Activated T-cell treated with anti-CD3 and anti-CD28 coated beads for 1 hour (primary cell): ENCODE measurements at regions not wholly inside any gene's neighbourhood (a gene's known extent, or its start where the extent isn't known, plus 50 kb on each side); places are given as distances from the start of the nearest gene placed in this dataset.
"Not testable (repeated sequence)": the region's sequence is repeated elsewhere in the genome, so short reads cannot be mapped to it uniquely, and the experiment has no call there.

Experiments used
- DNase-seq: peaks from one replicate; pipeline ENCODE4 v3.0.0-alpha.2; 2020; ENCODE audit warnings: low read depth

- no peak for DNase-seq
These were observed 738.4 kb downstream of the PCDH17 start for GRCh38 chr13:58369936-58370335.

DNA sequence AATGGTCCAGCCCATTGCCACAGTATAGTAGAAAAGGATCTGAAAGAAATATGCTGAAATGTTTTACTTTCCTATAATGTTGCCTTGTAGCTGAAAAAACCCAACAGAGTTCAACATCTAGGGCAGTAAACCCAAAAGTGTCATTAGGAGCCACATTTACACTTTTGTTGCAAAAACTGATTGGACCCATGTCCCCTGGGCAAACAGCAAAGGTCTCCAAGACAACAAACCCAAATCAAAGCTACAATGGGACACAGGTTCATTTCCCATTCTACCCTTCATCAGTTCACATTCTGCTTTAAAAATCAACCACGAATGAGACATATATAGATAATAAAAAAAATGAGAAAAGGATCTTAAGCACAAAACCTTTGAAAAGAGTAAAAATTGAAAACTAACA is 744.8 kb downstream of the PCDH17 start:
- DNase-seq = no peak

- DNase-seq = no peak
These were observed 745.2 kb downstream of the PCDH17 start for GRCh38 chr13:58376775-58377174.

- DNase-seq = no peak
These were observed 747.7 kb downstream of the PCDH17 start for GRCh38 chr13:58379221-58379620.

- not testable (repeated sequence) for DNase-seq
These were observed 753.8 kb downstream of the PCDH17 start for GRCh38 chr13:58385336-58385735.

- DNase-seq = no peak
These were observed 766.2 kb downstream of the PCDH17 start for GRCh38 chr13:58397596-58398387.

- DNase-seq = no peak
These were observed 767.7 kb downstream of the PCDH17 start for GRCh38 chr13:58399263-58399662.

- DNase-seq = no peak
These were observed 775.0 kb downstream of the PCDH17 start for GRCh38 chr13:58406545-58406944.

DNA sequence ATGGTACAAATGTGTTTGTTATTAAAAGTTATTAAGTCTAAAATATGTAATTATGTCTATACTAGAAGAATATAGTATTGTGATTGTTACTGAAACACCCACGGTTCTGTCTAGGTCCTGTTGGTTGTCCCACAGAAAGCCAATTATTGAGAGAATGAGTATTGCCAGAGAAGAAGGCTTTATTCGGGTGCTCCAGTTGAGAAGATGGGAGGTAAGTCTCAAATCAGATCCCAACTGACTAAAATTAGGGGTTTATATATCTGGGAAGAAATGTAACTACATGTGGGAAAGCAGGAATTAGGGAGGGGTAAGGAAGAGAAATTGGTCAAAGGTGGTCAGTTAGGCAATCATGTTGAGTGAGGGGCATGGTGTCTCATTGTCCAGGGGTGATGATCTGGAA is 798.4 kb downstream of the PCDH17 start:
- DNase-seq = no peak

GRCh38 chr13:58434943-58435342 is 803.4 kb downstream of the PCDH17 start:
- no peak for DNase-seq

- DNase-seq = no peak
These were observed 805.9 kb downstream of the PCDH17 start for GRCh38 chr13:58437427-58437826.

DNA sequence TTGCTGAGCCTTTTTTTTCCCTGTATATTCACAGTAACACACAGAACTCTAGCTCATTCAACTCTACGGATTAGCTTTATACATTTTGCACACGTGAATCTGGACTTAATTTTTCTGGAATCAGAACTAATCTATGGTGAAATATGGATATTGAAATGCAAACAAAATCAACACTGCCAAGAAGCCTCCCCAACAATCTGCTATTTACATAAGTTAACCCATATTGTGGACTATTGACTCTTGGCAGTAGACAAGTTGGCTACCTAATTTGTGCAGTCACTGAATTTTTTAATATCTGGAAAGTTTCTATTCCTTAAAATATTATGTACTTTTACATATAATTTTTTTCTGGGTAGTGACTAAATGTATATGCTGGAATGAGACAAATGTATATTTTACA is 815.4 kb downstream of the PCDH17 start:
- DNase-seq = no peak

GRCh38 chr13:58452123-58452623 is 820.6 kb downstream of the PCDH17 start:
- DNase-seq = no peak

DNA sequence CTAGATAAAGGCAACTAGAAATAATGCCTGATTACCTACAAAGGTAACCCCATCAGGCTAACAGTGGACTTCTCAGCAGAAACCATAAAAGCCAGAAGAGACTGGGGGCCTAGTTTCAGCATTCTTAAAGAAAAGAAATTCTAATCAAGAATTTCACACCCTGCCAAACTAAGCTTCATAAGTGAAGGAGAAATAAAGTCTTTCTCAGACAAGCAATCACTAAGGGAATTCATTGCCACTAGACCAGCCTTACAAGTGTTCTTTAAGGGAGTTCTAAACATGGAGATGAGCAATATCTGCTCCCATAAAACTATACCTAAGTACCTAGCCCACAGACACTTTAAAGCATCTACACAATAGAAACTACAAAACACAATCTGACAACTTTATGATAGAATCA is 823.5 kb downstream of the PCDH17 start:
- no peak for DNase-seq

DNA sequence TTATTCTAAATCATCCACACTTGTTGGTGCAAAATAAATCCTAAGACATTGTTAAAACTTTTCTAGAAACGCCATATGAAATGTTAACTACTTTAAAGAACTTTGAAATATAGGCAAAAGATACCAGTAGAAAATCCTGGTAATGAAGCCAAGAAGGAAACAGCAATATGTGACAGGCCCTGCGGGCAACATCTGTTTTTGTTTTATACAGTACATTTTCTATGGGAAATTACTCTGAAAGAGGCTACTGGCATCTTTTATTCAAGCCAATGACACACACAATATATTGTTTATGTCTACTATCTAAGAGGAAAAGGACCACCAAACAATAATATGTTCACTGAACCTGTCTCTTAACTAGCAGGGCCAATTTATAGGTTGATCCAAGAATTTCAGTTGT is 829.7 kb downstream of the PCDH17 start:
- DNase-seq = no peak

DNA sequence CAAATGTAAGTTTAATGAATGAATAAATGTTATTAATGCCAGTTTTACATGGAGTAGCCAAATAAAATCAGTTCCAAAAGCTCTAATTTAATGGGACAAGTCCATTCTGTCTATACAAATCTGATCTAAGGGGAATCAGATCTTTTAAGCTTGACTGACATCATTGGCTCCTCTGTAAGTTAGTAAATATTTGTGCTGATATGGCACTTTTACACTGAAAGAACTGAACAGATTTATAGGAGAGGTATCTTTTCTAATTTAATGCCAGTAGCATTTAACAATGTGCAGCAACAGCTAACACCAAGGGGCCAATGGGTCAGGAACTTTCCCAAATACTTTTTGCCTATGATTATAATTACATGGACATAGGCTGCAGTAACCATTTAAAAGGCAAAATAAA is 832.3 kb downstream of the PCDH17 start:
- no peak for DNase-seq

DNA sequence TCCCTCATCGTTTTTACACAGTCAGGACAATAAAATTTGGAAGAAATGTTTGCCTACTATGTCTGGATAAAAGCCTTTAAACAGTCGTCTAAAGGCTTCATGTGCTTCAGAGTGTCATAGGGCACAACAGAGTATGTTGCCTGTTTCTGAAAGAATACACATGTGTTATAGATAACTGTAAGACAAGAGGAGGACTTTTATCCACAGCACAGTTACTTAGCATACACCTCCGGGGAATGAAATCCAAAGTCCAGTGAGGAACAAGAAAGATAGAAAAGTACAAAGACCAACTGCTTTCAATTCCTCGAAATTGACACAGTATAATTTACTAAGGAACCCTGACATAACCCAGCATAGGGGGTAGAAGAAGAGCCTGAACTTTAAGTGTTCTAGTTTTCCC is 835.6 kb downstream of the PCDH17 start:
- no peak for DNase-seq

DNA sequence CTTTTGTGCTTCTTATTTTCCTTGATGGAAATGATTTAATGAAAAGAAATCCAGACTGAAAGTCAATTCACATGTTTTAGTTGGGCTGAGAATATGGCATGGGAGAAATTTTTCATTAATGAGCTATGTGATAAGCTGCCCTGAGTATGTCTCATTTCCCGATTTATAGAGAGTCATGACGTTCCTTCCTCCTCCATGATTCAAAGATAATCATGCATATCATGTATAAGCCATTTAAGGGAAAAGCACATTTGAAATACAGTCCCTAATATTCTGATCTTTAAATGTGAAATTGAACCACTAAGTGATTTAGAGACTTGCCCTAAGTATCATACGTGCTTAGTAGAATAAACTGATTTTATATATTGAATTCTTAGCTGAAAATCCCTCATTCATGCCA is 840.9 kb downstream of the PCDH17 start:
- no peak for DNase-seq

DNA sequence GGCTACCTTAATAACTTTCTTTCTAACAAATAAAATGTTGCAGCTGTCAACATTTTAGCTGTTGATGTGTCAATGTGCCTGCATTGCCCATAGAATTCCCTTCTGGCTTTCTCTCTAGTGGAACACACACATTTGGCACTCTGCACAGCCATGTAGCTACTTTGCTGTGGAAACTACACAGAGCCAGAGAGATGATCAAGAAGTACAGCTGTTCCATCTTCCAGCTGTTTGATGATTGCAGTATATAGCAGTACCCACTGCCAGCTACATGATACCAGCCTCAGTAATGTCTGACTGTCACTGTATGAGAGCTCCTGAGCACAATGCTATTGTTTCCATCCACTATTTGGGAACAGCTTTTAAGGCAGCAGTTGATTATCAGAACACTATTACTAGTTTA is 843.0 kb downstream of the PCDH17 start:
- no peak for DNase-seq

- DNase-seq = no peak
These were observed 844.8 kb downstream of the PCDH17 start for GRCh38 chr13:58476206-58476918.

DNA sequence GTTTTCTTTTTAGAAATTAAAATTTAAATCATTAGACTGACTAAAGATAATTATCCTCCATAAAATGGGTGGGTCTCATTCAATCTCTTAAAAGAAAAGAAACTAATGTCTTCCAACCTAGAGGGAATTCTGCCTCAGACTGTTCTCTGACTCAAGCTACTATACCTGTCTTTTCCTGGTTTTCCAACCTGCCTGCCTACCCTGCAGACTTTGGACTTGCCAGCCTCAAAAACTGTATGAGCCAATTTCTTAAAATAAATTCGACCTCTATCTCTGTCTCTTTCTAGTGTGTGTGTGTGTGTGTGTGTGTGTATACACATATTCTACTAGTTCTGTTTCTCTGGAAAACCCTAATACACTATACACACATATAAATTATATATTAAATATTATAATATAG is 847.3 kb downstream of the PCDH17 start:
- no peak for DNase-seq

DNA sequence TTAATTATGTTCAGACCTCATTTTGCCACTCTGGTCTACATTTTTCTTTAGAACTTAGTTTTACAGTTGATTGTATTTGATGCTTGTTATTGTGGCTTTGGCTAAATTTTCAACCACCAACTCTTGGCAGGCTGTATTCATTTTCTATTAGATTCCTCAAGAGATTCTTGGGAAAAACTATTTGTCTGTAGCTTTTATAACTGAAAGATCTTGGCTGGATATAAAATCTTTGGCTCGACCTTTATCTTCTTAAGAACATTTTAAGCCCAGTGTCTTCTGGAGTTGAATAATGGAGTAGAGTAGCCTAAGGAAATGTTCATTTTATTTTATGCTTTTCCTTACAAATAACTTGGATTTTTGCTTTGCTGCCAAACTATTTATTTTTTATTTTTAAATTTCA is 848.5 kb downstream of the PCDH17 start:
- no peak for DNase-seq

DNA sequence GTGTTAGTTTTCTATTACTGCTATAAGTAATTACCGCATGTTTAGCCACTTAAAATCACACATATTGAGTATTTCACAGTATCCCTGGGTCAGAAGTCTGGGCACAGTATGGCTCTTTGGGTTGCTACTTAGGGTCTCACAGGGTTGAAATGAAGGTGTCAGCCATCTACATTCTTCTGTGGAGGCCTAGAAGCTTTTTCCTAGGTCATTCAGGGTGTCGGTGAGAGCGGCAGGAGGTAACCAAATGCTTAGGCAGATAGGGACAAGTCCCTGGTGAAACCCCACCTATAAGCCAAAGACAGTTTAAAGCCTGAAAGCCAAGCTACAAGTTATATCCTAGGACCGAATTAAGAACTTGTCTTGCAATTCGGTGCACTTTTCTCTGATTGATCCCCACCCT is 856.7 kb downstream of the PCDH17 start:
- no peak for DNase-seq

- no peak for DNase-seq
These were observed 864.1 kb downstream of the PCDH17 start for GRCh38 chr13:58495668-58496067.
